Tibial artery (tissue), 4 donors: ENCODE measurements at regions not wholly inside any gene's neighbourhood (a gene's known extent, or its start where the extent isn't known, plus 50 kb on each side); places are given as distances from the start of the nearest gene placed in this dataset.

Experiments used
- DNase-seq, 2 donors: peaks; one replicate each; pipeline ENCODE4 v3.0.0-alpha.2; 2019
- H3K27ac ChIP-seq, 2 donors: fragments of 200-600 bp; sonication (generic) in 1 of 2; 1 replicate in 1 of 2; 2 replicates in 1 of 2; pipeline ENCODE4 v1.5.1; 2018 to 2019; ENCODE audit warnings: mild to moderate bottlenecking in 1 of 2
- H3K27me3 ChIP-seq, 2 donors: fragments of 200-600 bp; sonication (generic) in 1 of 2; one replicate each; pipeline versions ENCODE4 v1.5.1 to v1.6.0; 2016 to 2019
- H3K36me3 ChIP-seq, 3 donors: fragments of 200-600 bp; sonication (generic) in 2 of 3; one replicate each; pipeline ENCODE4 v1.5.1; 2016 to 2019; ENCODE audit warnings: mild to moderate bottlenecking in 2 of 3
- H3K4me1 ChIP-seq, 4 donors: fragments of 200-600 bp; sonication (generic) in 2 of 4; 1 replicate in 3 of 4; 2 replicates in 1 of 4; pipeline ENCODE4 v1.5.1; 2016 to 2019
- H3K4me3 ChIP-seq, 2 donors: fragments of 200-600 bp; sonication (generic) in 1 of 2; 1 replicate in 1 of 2; 2 replicates in 1 of 2; pipeline ENCODE4 v1.5.1; 2018 to 2019; ENCODE audit warnings: mild to moderate bottlenecking in 2 of 2
- H3K9me3 ChIP-seq, 3 donors: fragments of 200-600 bp; sonication (generic) in 1 of 3; one replicate each; pipeline ENCODE4 v1.5.1; 2016 to 2019
- intact Hi-C: fragments of 100-400 bp; cut with DNase I; formaldehyde crosslinking; loops from one replicate; pipeline ENCODE4 v1.15.0; 2023; ENCODE audit warnings: low total_unique reads
- TF ChIP-seq, protein P1 (sequence below), 2 experiments: fragments of 200-600 bp in 1 of 2; fragments of 450-650 bp in 1 of 2; IDR thresholded peaks; one replicate each; pipeline ENCODE4 v1.5.1; 2017 to 2019; ENCODE audit warnings: antibody characterized with exemption in 2 of 2, mild to moderate bottlenecking in 1 of 2, moderate library complexity in 1 of 2

GRCh38 chr22:49368976-49369725 is 458.5 kb downstream of the BRD1 start:
- H3K4me1 ChIP-seq, result no peaks in the 10 kb centered on the region
- TF ChIP-seq, protein P1, sequence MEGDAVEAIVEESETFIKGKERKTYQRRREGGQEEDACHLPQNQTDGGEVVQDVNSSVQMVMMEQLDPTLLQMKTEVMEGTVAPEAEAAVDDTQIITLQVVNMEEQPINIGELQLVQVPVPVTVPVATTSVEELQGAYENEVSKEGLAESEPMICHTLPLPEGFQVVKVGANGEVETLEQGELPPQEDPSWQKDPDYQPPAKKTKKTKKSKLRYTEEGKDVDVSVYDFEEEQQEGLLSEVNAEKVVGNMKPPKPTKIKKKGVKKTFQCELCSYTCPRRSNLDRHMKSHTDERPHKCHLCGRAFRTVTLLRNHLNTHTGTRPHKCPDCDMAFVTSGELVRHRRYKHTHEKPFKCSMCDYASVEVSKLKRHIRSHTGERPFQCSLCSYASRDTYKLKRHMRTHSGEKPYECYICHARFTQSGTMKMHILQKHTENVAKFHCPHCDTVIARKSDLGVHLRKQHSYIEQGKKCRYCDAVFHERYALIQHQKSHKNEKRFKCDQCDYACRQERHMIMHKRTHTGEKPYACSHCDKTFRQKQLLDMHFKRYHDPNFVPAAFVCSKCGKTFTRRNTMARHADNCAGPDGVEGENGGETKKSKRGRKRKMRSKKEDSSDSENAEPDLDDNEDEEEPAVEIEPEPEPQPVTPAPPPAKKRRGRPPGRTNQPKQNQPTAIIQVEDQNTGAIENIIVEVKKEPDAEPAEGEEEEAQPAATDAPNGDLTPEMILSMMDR (IDR thresholded peaks at IDR 0.05), result no peak
- H3K4me3 ChIP-seq, result peak overlapping the region in 1 of 2 donors; percentile 20
- H3K9me3 ChIP-seq, result no peaks in the 10 kb centered on the region
- no peaks in the 10 kb centered on the region for H3K36me3 ChIP-seq
- intact Hi-C loops, result loop anchor here (10.0 kb wide), 1 partner anchor 64 kb away; no protein-coding TSS in a partner anchor
- peak in 1 of 2 donors; percentile 54 for DNase-seq
- peaks cover 0 to 25% of the 10 kb centered on the region in 2 donors for H3K27me3 ChIP-seq
- no peak overlapping the region for H3K27ac ChIP-seq

DNA sequence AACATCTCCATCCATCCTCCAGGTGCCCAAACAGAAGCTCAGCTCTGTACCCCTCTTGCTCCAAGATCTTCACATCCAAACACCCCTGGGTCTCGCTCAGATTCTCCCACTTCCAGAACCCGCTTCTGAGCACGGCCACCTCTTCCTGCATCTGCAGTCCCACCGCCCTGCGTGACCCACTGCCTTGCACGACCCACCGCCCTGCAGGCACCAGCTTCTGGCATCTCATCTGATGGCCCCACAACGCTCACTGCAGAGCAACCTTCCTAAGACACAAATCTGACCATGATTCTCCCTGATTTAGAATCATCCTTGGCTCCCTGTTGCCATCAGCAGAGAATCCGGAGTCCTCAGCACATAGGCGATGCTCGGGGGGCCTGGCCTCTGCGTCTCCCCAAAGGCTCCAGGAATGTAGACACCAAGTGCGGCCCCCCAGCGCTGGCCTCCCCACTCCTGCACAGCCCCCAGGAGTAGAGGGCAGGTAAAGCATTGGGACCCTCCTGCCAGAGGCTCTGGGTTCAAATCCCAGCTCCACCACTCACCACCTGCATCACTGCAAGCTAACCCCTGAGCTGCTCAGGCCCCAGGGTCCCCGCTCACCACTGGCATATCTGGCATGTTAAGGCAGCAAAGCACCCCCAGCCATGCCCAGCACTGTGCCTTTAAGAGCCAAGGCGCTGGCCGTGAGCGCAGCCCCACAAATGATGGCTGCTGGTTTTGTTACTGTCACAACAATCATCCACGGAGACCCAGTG is 459.3 kb downstream of the BRD1 start:
- Histone ChIP-seq H3K27me3 (peaks cover 0 to 25% of the 10 kb centered on the region in 2 donors), H3K4me3 (peak overlapping the region in 1 of 2 donors; percentile 20), H3K27ac (no peak overlapping the region), H3K9me3 (no peaks in the 10 kb centered on the region), H3K4me1 (no peaks in the 10 kb centered on the region), H3K36me3 (no peaks in the 10 kb centered on the region)
- intact Hi-C loops, result loop anchor here (10.0 kb wide), 1 partner anchor 64 kb away; no protein-coding TSS in a partner anchor
- TF ChIP-seq, protein P1 (IDR thresholded peaks at IDR 0.05), result no peak
- DNase-seq, result peak in 1 of 2 donors; percentile 53

GRCh38 chr22:49367041-49367697 is 460.5 kb downstream of the BRD1 start:
- Histone ChIP-seq H3K4me3 (no peak overlapping the region), H3K36me3 (no peaks in the 10 kb centered on the region), H3K27me3 (peaks cover 0 to 25% of the 10 kb centered on the region in 2 donors), H3K27ac (no peak overlapping the region), H3K4me1 (no peaks in the 10 kb centered on the region), H3K9me3 (no peaks in the 10 kb centered on the region)
- peak in 1 of 2 donors; percentile 48 for DNase-seq
- intact Hi-C loops, result loop anchor here (10.0 kb wide), 1 partner anchor 62 kb away; no protein-coding TSS in a partner anchor
- TF ChIP-seq, protein P1 (IDR thresholded peaks at IDR 0.05), result no peak

- H3K27me3 ChIP-seq, result peaks cover 0 to 25% of the 10 kb centered on the region in 2 donors
- H3K36me3 ChIP-seq, result no peaks in the 10 kb centered on the region
- H3K4me1 ChIP-seq, result no peaks in the 10 kb centered on the region
- H3K9me3 ChIP-seq, result no peaks in the 10 kb centered on the region
- DNase-seq, result no peak
- no peak overlapping the region for H3K4me3 ChIP-seq
- intact Hi-C loops, result loop anchor here (10.0 kb wide), 1 partner anchor 62 kb away; no protein-coding TSS in a partner anchor
- no peak overlapping the region for H3K27ac ChIP-seq
- TF ChIP-seq, protein P1 (IDR thresholded peaks at IDR 0.05), result no peak
Measured at GRCh38 chr22:49366437-49366836, 461.2 kb downstream of the BRD1 start.

- Histone ChIP-seq H3K36me3 (no peaks in the 10 kb centered on the region), H3K4me3 (no peak overlapping the region), H3K4me1 (no peaks in the 10 kb centered on the region), H3K27ac (no peak overlapping the region), H3K27me3 (peaks cover 0 to 25% of the 10 kb centered on the region in 2 donors), H3K9me3 (no peaks in the 10 kb centered on the region)
- TF ChIP-seq, protein P1 (IDR thresholded peaks at IDR 0.05), result no peak
- no peak for DNase-seq
- intact Hi-C loops, result loop anchor here (10.0 kb wide), 1 partner anchor 61 kb away; no protein-coding TSS in a partner anchor
Measured at GRCh38 chr22:49365910-49366309, 461.8 kb downstream of the BRD1 start.
